UCSD-AML1 (cell line): ENCODE measurements at regions not wholly inside any gene's neighbourhood (a gene's known extent, or its start where the extent isn't known, plus 50 kb on each side); places are given as distances from the start of the nearest gene placed in this dataset.

Experiments used
- DNase-seq: peaks from one replicate; lab custom pipeline; 2025; ENCODE audit not compliant: unreplicated experiment; lab: John Stamatoyannopoulos, UW

GRCh38 chr11:116271479-116271878, 501.3 kb downstream of the BUD13 start:
- no peak for DNase-seq

GRCh38 chr11:116267146-116267545, 505.6 kb downstream of the BUD13 start:
- no peak for DNase-seq

- DNase-seq, result no peak
Measured at GRCh38 chr11:116263770-116264169, 509.0 kb downstream of the BUD13 start.

- no peak for DNase-seq
Measured at GRCh38 chr11:116263019-116263418, 509.8 kb downstream of the BUD13 start.

- no peak for DNase-seq
Measured at GRCh38 chr11:116262370-116262769, 510.4 kb downstream of the BUD13 start.

GRCh38 chr11:116261606-116262005, 511.2 kb downstream of the BUD13 start:
- DNase-seq, result no peak

- DNase-seq, result no peak
Measured at GRCh38 chr11:116258821-116259220, 514.0 kb downstream of the BUD13 start.

- DNase-seq, result no peak
Measured at GRCh38 chr11:116257883-116258282, 514.9 kb downstream of the BUD13 start.

GRCh38 chr11:116257092-116257491, 515.7 kb downstream of the BUD13 start:
- no peak for DNase-seq

- no peak for DNase-seq
Measured at GRCh38 chr11:116256215-116256614, 516.6 kb downstream of the BUD13 start.

- DNase-seq, result no peak
Measured at GRCh38 chr11:116255321-116255953, 517.4 kb downstream of the BUD13 start.

- no peak for DNase-seq
Measured at GRCh38 chr11:116250155-116250554, 522.6 kb downstream of the BUD13 start.

- DNase-seq, result no peak
Measured at GRCh38 chr11:116249561-116249960, 523.2 kb downstream of the BUD13 start.

GRCh38 chr11:116244889-116245288, 527.9 kb downstream of the BUD13 start:
- DNase-seq, result no peak

- DNase-seq, result no peak
Measured at GRCh38 chr11:116244439-116244838, 528.3 kb downstream of the BUD13 start.

- DNase-seq, result no peak
Measured at GRCh38 chr11:116243991-116244390, 528.8 kb downstream of the BUD13 start.

- DNase-seq, result no peak
Measured at GRCh38 chr11:116242006-116242405, 530.8 kb downstream of the BUD13 start.

GRCh38 chr11:116240710-116241109, 532.1 kb downstream of the BUD13 start:
- no peak for DNase-seq

- no peak for DNase-seq
Measured at GRCh38 chr11:116239247-116239646, 533.5 kb downstream of the BUD13 start.

- DNase-seq, result no peak
Measured at GRCh38 chr11:116234989-116235568, 537.7 kb downstream of the BUD13 start.

- DNase-seq, result no peak
Measured at GRCh38 chr11:116233561-116233960, 539.2 kb downstream of the BUD13 start.

GRCh38 chr11:116232364-116232828, 540.4 kb downstream of the BUD13 start:
- DNase-seq, result no peak

GRCh38 chr11:116231543-116231942, 541.2 kb downstream of the BUD13 start:
- no peak for DNase-seq
